PC-3 (cell line): ENCODE measurements at regions not wholly inside any gene's neighbourhood (a gene's known extent, or its start where the extent isn't known, plus 50 kb on each side); places are given as distances from the start of the nearest gene placed in this dataset.

Experiments
- ATAC-seq: fragments of 200-7000 bp; cut with Tn5 transposase; 2 replicates; pipeline ENCODE4 v1.9.1; 2020; ENCODE audit warnings: mild to moderate bottlenecking, moderate library complexity
- BruUV-seq: library from RNA; stranded (reverse); fragments of 400-500 nt; replicated peaks from 2 replicates; lab custom pipeline; 2021; lab: Mats Ljungman, UMichigan
- CTCF ChIA-PET: fragments of 300-600 bp; sonication (Branson Sonifier 250); formaldehyde crosslinking; loops from one replicate; lab custom pipeline; 2022; ENCODE audit warnings: antibody characterized with exemption; lab: Charles Lee
- POLR2A ChIA-PET: fragments of 300-600 bp; sonication (Branson Sonifier 250); formaldehyde crosslinking; loops from one replicate; lab custom pipeline; 2022; ENCODE audit warnings: antibody characterized with exemption; ENCODE audit not compliant: unreplicated experiment; lab: Charles Lee
- DNase-seq: peaks from one replicate; pipeline ENCODE4 v3.0.0-alpha.2; 2015
- H2AFZ ChIP-seq: fragments of 300-600 bp; sonication (generic); 2 replicates; pipeline ENCODE4 v1.6.0; 2016; ENCODE audit warnings: antibody characterized with exemption, low read length
- H3F3A ChIP-seq: fragments of 300-600 bp; sonication (generic); one replicate; pipeline ENCODE4 v1.6.0; 2017; ENCODE audit warnings: antibody characterized with exemption, low read length, control low read depth, mild to moderate bottlenecking; ENCODE audit not compliant: unreplicated experiment
- H3K27ac ChIP-seq: fragments of 300-600 bp; sonication (generic); 2 replicates; pipeline ENCODE4 v1.5.1; 2016; ENCODE audit warnings: mild to moderate bottlenecking, low read length
- H3K27me3 ChIP-seq: fragments of 300-600 bp; sonication (generic); 2 replicates; pipeline ENCODE4 v1.6.1; 2016; ENCODE audit warnings: low read length, mixed read lengths
- H3K36me3 ChIP-seq: fragments of 300-600 bp; sonication (generic); 2 replicates; pipeline ENCODE4 v1.6.1; 2016; ENCODE audit warnings: low read depth, mixed run types, low read length, mixed read lengths
- H3K4me1 ChIP-seq: fragments of 300-600 bp; sonication (generic); 2 replicates; pipeline ENCODE4 v1.5.1; 2016; ENCODE audit warnings: low read length; ENCODE audit not compliant: insufficient read depth
- H3K4me2 ChIP-seq: fragments of 300-600 bp; sonication (generic); 2 replicates; pipeline ENCODE4 v1.6.0; 2016; ENCODE audit warnings: low read length
- H3K4me3 ChIP-seq: fragments of 300-600 bp; sonication (generic); 2 replicates; pipeline ENCODE4 v1.5.1; 2016; ENCODE audit warnings: mild to moderate bottlenecking, low read length, mixed read lengths
- H3K79me2 ChIP-seq: fragments of 300-600 bp; sonication (generic); 2 replicates; pipeline ENCODE4 v1.6.1; 2017; ENCODE audit warnings: low read length, mixed read lengths
- H3K9ac ChIP-seq: fragments of 300-600 bp; sonication (generic); 2 replicates; pipeline ENCODE4 v1.6.0; 2016; ENCODE audit warnings: mild to moderate bottlenecking, low read length
- H3K9me2 ChIP-seq: fragments of 300-600 bp; sonication (generic); replicated peaks from 2 replicates; pipeline ENCODE4 v1.6.1; 2016; ENCODE audit warnings: mixed run types, low read length, mixed read lengths
- H3K9me3 ChIP-seq: fragments of 300-600 bp; sonication (generic); 2 replicates; pipeline ENCODE4 v1.6.1; 2016; ENCODE audit warnings: low read length, mixed read lengths
- H4K20me1 ChIP-seq: fragments of 300-600 bp; sonication (generic); 2 replicates; pipeline ENCODE4 v1.6.1; 2016; ENCODE audit warnings: low read length, mixed read lengths
- EZH2 ChIP-seq: fragments of 300-600 bp; sonication (generic); IDR thresholded peaks from one replicate; pipeline ENCODE4 v1.6.1; 2017; ENCODE audit warnings: antibody characterized with exemption, mild to moderate bottlenecking, low read length; ENCODE audit not compliant: unreplicated experiment
- EZH2phosphoT487 ChIP-seq: fragments of 300-600 bp; sonication (generic); IDR thresholded peaks from 2 replicates; pipeline ENCODE4 v1.6.1; 2018; ENCODE audit warnings: mild to moderate bottlenecking, antibody characterized with exemption, low read length, borderline replicate concordance
- intact Hi-C: fragments of 100-400 bp; cut with micrococcal nuclease; formaldehyde crosslinking; loops from 2 replicates; pipeline ENCODE4 v1.9.0; 2023
- TF ChIP-seq, protein P1 (sequence below): fragments of 300-600 bp; sonication (generic); conservative IDR thresholded peaks from 2 replicates; pipeline ENCODE4 v1.5.1; 2017; ENCODE audit warnings: antibody characterized with exemption, low read depth, mild to moderate bottlenecking, low read length

DNA sequence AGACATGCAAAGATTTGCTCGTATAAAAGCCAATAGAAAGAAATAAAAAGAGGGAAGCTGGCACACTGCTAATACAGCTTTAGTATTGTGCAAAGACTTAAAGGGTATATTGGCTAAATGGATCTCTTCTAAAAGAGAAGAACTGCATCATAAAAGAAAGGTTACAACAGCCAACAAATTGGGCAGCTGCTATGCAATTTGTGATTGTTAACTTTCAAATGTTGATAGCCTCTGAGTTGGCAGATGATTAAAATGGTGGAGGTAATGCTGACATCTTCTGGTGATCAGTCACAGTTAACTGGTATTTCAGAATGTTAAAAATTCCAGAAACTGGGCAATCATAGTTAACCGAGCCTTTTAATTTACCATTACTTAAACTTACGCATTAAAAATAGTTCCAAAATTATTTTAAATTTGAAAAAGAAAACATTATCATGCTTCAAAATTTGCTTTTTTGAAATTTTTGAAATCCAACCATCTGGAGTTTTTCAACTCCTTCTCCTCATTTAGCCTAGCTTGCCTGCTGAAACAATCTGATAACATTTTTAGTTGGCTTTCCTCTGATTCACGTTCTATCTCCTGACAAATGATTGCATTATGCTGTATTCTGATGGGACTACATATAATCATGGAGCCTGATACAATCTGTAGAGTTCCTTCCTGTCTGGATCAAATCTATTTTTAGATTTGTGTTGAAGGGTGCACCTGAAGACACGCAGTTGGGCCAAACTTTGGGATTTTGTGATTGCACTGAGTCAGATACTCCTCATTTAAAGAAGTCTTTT is 144.0 kb upstream of the PDZRN3 start:
- no peaks in the 10 kb centered on the region for H4K20me1 ChIP-seq
- DNase-seq (no peak), ATAC-seq (no peak)
- H2AFZ ChIP-seq = no peak overlapping the region
- H3K9me2 ChIP-seq = no peaks in the 10 kb centered on the region
- CTCF ChIA-PET = no interaction called here
- POLR2A ChIA-PET = no interaction called here
- no TSS peak for BruUV-seq
- H3K79me2 ChIP-seq = no peaks in the 10 kb centered on the region
- TF ChIP-seq EZH2phosphoT487 (no peak), EZH2 (no peak)
- TF ChIP-seq, protein P1, sequence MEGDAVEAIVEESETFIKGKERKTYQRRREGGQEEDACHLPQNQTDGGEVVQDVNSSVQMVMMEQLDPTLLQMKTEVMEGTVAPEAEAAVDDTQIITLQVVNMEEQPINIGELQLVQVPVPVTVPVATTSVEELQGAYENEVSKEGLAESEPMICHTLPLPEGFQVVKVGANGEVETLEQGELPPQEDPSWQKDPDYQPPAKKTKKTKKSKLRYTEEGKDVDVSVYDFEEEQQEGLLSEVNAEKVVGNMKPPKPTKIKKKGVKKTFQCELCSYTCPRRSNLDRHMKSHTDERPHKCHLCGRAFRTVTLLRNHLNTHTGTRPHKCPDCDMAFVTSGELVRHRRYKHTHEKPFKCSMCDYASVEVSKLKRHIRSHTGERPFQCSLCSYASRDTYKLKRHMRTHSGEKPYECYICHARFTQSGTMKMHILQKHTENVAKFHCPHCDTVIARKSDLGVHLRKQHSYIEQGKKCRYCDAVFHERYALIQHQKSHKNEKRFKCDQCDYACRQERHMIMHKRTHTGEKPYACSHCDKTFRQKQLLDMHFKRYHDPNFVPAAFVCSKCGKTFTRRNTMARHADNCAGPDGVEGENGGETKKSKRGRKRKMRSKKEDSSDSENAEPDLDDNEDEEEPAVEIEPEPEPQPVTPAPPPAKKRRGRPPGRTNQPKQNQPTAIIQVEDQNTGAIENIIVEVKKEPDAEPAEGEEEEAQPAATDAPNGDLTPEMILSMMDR = no peak
- peaks cover 23% of the 10 kb centered on the region; the same call in 1 of the 2 replicates for H3K9me3 ChIP-seq
- no peak overlapping the region for H3K27ac ChIP-seq
- intact Hi-C loops = no loop called here
- H3K27me3 ChIP-seq = no peaks in the 10 kb centered on the region
- H3K9ac ChIP-seq = no peak overlapping the region
- no peaks in the 10 kb centered on the region for H3K36me3 ChIP-seq
- no peak overlapping the region for H3K4me3 ChIP-seq
- H3F3A ChIP-seq = no peaks in the 10 kb centered on the region
- H3K4me2 ChIP-seq = no peak overlapping the region
- H3K4me1 ChIP-seq = no peaks in the 10 kb centered on the region

DNA sequence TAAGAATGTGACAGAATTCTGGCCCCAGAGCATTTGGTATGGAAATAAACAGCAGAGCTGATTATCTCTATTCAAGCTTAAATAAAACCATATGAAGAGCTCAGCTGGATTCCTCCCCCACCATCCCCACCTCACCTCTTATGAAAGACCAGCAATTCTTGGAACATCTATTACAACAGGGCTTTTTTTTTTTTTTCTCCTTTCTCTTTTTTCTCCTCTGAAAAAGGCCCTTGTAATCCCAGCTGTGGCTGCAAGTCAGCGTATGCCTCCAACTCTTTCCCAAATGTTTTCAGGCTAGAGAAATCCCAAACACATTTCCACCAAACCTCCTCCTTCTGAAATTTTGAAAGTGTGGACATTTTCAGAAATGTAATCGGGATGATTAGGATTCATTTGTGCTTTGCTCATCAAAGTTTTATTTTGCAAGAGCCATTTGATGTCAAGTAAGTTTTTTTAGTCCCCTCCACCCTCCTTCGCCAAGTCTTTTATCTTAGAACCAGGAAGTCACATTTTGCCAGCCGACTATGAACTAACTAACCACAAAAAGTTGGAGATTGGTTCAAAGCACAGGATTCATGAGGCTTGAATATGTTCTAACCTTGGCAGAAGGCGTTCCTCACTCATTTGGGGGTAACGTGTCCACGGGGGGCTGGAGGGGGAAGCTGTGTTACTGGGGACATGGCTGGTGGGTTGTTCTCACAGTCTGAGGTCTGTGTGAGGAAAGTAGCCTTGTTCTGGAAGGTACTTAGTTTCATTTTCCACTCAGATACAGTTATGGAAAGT is 142.0 kb upstream of the PDZRN3 start:
- intact Hi-C loops = no loop called here
- H2AFZ ChIP-seq = no peak overlapping the region
- H3K27ac ChIP-seq = no peak overlapping the region
- no peaks in the 10 kb centered on the region for H4K20me1 ChIP-seq
- no peaks in the 10 kb centered on the region for H3K4me1 ChIP-seq
- peaks cover 12% of the 10 kb centered on the region; the same call in 1 of the 2 replicates for H3K9me3 ChIP-seq
- H3K4me2 ChIP-seq = no peak overlapping the region
- no peaks in the 10 kb centered on the region for H3K36me3 ChIP-seq
- POLR2A ChIA-PET = no interaction called here
- CTCF ChIA-PET = no interaction called here
- H3K9me2 ChIP-seq = no peaks in the 10 kb centered on the region
- H3K9ac ChIP-seq = no peak overlapping the region
- BruUV-seq = no TSS peak
- H3K4me3 ChIP-seq = no peak overlapping the region
- TF ChIP-seq EZH2 (no peak), EZH2phosphoT487 (no peak)
- TF ChIP-seq, protein P1 = no peak
- no peaks in the 10 kb centered on the region for H3F3A ChIP-seq
- no peaks in the 10 kb centered on the region for H3K27me3 ChIP-seq
- H3K79me2 ChIP-seq = no peaks in the 10 kb centered on the region
- ATAC-seq (no peak), DNase-seq (no peak)
